SK-N-MC (cell line): ENCODE measurements at regions not wholly inside any gene's neighbourhood (a gene's known extent, or its start where the extent isn't known, plus 50 kb on each side); places are given as distances from the start of the nearest gene placed in this dataset.

Experiments
- EZH2 ChIP-seq: fragments of 200-600 bp; sonication (generic); IDR thresholded peaks from one replicate; pipeline ENCODE4 v1.6.1; 2017; ENCODE audit warnings: antibody characterized with exemption
- POLR2AphosphoS5 ChIP-seq: IDR thresholded peaks from 2 replicates; pipeline ENCODE4 v1.6.1; 2012; ENCODE audit warnings: mild to moderate bottlenecking, low read depth, low read length, borderline replicate concordance

GRCh38 chr7:21020667-21021066, 234.0 kb upstream of the SP8 start:
- no peak for TF ChIP-seq POLR2AphosphoS5
- no peak for TF ChIP-seq EZH2
